Fibroblast of skin of abdomen (primary cell): ENCODE measurements at regions not wholly inside any gene's neighbourhood (a gene's known extent, or its start where the extent isn't known, plus 50 kb on each side); places are given as distances from the start of the nearest gene placed in this dataset.

Experiments
- DNase-seq: peaks from one replicate; pipeline ENCODE4 v3.0.0-alpha.2; 2013

DNA sequence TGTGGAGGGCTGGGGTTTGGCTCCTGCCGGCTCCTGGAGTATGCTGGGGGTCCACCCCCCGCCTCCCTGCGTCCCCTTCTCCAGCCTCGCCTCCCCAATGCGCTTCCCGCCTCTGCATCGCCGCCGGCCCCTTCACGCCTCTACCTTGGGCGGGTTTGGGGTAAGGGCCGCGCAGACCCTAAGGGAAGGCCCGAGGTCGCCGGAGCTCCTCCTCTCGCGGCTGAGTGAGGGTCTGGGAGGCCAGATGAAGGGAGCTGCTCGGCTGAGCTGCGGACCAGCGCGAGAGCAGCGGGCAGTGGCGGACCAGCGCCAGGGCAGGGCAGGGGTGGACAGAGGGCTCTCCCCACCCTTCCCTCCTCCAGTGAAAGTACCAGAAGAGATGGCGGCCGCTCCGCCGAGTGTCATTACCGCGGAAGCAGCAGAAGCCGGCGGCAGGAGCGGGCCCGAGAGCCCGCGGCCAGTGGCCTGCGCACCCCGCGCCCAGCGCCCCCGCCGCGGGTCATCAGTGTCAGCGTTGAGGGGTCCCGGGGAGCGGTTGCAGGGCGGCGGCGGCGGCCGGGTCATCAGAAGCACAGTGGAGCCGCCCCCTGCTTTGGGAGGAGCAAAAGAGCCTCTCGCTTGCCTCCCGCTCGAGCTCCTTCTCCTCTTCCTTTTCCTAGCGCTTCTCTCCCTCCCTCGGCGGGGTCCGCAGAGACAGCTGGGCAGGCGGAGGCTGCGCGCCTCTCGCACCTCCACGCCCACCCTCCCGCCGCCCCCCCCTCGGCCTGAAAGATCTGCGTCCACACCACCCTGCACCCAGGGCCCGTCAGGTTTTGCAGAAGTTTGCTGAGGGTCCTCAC lies 255.6 kb upstream of the CADM1 start:
- DNase-seq: peak; percentile 47

DNA sequence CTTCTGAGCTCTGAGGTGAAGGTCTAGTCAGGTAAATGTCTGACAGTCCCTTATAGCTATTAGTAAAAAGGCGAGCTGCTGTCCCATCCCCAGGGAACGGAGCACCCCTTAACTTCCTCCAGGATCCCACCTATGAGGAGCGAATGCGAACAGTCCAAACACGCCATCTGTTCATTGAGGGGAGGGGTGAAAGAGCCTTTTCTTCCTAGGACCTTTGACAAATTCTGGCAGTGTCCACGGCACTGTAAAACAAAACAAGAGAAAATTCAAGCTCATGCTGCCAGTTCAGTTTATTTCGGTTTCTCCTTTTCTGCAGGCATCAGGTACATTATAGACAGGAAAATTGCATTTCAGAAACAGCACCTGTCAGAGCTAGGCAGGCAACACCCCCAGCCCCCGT lies 253.8 kb upstream of the CADM1 start:
- DNase-seq: no peak

GRCh38 chr11:115751243-115752015 lies 247.2 kb upstream of the CADM1 start:
- DNase-seq: no peak

DNA sequence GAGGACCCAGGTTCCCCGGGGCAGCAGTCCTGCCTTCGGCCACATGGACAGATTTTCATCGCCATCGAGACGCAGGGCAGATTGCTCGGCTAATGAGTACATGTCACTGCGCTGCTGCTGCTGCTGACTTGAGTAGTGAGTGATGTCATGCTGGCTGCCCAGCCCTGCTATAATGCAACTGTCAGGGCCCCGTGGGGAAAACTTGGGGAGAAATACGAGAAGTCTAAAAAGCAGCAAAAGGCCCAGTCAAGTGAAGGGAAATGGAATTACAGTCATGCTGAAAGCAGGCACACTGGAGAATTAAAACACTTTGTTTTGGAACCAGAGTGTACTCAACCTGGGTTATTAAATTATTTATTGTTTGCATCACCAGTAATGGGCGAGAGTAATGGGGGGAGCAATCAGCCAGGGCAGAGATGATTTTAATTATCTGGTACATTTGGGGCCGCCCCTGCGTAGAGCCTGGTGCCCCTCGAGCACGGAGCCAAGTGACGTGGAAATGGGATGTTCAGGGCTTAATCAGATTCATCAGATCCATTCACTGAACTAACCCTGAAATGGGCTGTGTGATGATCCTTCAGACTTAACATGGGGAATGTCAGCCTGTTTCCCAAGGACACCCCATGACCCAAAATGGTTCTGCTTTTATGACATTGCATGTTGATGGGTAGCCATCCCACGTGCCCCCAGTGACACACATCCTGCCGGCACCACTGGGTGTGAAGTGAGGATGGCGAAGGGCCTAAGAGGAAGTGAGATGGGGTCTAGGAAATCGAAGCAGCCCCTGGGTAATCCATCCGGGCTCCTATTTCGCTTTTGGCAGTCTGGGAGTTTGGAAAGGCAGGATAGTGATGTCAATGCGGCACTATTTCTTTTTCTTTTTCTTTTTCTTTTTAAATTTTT lies 241.6 kb upstream of the CADM1 start:
- peak; percentile 14 for DNase-seq

- no peak for DNase-seq
These were observed 240.9 kb upstream of the CADM1 start for GRCh38 chr11:115745066-115745465.

DNA sequence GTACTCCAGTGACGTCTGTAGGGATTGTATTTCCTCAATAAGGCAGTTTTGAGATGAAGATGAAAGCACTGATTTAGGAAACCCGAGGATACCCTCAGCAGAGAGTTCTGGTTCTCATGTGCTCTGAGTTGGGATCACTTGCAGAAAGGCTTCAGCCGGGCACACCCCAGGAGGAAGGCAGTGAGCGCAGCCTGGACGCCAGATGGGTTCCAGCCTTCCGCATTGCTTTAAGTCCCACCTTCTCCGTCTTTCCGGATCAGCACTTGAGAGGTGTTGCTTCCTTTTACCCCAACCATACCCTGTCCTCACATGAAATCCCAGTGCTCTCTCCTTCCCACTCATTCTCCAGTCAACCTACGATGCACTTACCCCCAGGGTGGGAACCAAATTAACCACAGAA lies 239.5 kb upstream of the CADM1 start:
- DNase-seq: no peak

GRCh38 chr11:115741376-115742107 lies 237.3 kb upstream of the CADM1 start:
- DNase-seq: no peak

DNA sequence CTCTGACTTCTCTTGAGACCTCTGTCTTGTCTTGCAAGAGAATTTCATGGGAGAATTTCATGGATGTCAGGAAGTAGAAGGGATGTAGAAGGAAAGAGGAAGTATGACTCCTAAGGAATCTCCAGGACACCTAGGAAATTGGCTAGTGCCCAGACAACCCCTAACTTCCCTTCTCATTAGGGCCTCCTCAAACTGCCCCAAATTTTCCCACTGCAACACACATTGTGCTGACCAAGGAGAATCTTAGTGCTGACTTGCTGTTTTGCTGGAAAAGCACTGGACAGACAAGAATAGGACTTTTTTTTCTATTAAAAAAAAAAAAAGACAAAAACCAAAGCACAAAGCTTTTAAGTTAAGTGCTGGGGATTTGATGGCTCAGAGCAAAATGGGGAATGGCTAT lies 236.1 kb upstream of the CADM1 start:
- DNase-seq: no peak

DNA sequence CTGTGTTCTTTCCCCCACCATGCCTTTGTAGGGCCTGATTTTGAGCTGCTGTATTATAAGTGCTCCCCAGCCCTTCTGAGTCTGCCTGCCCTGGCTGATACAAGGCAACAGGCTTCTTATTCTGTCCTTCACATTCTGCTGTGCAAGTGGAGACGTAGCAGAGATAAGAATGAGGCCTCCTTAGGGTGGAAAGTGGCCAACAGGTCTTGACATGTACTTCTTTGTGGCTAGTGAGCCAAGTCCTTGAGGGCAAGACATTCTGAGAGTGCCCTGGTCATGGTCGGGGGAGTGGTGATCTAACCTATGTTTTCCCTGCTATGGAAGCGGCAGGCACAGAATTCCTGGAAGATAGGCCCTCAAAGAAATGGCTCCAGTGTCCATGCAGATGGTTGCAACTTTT lies 235.7 kb upstream of the CADM1 start:
- no peak for DNase-seq

- DNase-seq: peak; percentile 40
These were observed 234.9 kb upstream of the CADM1 start for GRCh38 chr11:115739146-115739545.

GRCh38 chr11:115737875-115738274 lies 233.7 kb upstream of the CADM1 start:
- DNase-seq: no peak

GRCh38 chr11:115736146-115736545 lies 231.9 kb upstream of the CADM1 start:
- DNase-seq: no peak

DNA sequence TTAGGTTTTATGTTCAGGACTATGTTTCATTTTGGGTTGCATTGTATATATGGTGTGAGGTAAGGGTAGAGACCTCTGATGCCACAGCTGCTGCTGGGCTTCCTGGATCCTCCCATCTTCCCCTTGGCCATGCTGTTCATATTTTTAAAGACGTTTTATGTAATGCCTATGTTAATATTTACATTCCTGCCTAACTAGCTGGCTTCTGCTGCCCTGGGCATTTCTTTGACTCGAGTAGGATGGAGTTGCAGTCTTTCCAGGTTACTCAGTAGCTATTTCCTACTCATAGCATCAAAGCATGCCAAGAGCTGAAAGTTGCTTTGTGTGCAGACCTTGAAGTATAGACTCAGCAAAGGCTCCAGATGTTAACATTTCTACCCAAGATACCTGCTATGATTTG lies 220.5 kb upstream of the CADM1 start:
- peak; percentile 70 for DNase-seq

- peak; percentile 32 for DNase-seq
These were observed 218.5 kb upstream of the CADM1 start for GRCh38 chr11:115722711-115723110.

DNA sequence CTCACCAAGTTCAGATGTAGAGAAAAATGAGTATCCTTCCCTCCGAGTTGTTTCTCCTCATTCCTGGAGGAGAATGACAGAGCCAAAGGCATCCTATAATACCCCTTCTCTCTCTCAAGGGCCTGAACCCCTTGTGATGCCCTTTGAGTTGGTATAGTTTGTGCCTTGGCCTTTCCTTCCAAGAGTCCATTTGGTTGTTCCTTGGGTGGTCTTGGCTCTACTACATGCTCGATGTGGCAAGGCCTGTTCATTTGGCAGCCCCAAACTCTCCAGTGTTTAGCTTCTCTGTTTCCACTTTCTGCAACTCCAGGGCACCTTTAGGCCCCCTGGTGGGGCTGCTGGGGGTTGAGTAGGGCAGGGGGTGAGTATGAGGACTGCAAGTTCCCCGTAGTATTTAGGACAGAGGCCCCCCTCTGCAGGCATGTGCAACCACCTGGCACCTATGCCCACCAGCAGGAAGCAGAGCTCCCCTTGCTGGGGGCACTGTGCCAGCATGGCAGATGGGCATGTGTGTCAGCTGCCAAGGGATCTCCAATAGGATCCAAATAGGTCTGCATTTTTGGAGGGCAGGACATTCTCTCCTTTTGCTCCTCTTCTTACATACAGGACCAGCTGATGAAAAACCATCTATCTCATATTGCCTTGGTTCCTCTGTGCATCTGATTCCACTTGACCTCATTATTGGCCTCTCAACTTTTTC lies 217.2 kb upstream of the CADM1 start:
- no peak for DNase-seq

DNA sequence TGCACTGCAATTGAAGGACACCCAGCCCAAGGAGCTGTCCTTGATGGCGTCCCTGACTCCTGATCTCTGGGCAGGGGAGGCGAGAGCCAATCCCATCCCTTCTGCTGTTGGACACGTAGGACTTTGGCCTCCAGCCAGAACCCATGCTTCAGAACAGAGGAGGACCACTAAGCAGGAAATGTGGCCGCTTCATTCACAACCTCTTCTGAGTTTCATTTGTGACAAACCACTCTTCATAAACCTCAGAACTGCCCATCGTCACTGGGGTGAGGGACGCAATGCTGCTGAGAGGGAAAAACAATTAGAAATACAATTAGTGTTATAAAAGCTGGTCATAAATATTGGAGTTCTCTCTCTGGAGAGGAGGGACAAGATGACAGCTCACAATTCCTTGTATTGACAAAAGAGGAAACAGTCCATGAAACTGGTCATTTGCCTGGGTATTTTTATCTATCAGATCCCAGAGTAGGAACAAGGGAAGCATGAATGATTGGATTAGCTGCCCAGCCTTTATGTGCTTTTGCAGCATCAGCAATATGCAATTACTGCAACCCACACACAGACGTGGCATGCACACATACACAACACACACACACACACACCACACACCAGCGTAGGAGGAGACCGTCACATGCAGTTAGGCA lies 216.5 kb upstream of the CADM1 start:
- no peak for DNase-seq

DNA sequence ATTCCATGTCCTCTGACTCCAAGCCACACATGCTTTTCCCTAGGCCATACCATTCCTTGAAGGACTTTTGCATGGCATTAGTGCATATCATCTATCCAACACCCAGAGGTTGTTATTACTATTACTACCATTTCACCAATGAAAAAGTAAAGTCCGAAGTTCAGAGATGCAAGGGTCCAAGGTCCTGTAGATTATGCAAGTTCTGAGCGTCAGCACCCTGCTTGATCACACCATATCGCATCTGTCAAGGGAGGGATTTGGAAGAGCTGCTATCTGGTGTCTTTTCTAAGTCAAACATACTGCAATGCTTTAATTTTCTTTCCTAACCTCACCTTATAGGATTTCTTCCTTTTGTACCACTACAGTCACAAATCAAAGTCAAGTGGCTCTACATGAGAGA lies 214.7 kb upstream of the CADM1 start:
- DNase-seq: no peak

DNA sequence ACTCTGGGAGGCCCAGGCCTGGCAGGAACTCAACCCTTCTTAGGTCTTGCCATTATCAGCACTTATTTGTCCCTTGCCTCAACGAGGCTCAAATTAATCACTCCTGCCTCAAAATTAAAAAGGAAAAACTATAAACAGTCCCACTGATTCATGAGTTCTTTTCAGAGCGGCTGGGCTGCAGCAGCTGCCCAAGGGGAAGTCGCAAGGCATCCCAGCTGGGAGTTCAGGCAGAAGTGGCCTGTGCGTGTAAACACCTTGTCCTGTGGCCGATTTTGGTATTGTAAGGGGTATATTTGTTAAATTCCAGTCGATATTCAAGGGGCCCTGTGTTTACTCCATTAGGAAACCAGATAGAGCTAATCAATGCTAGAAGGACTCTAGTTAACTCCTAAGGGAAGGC lies 213.9 kb upstream of the CADM1 start:
- DNase-seq: no peak

GRCh38 chr11:115716601-115717529 lies 212.7 kb upstream of the CADM1 start:
- DNase-seq: peak; percentile 50

GRCh38 chr11:115716080-115716479 lies 211.9 kb upstream of the CADM1 start:
- no peak for DNase-seq
